Memory B cell (primary cell): ENCODE measurements at regions not wholly inside any gene's neighbourhood (a gene's known extent, or its start where the extent isn't known, plus 50 kb on each side); places are given as distances from the start of the nearest gene placed in this dataset.
"Not testable (repeated sequence)": the region's sequence is repeated elsewhere in the genome, so short reads cannot be mapped to it uniquely, and the experiment has no call there.

Source experiments
- ATAC-seq: fragments of 150-1000 bp; cut with Tn5 transposase; 2 replicates; pipeline ENCODE4 v1.10.0; 2021; ENCODE audit warnings: low read depth, mild to moderate bottlenecking, moderate library complexity
- DNase-seq, 2 donors: peaks; one replicate each; pipeline ENCODE4 v3.0.0; 2022; ENCODE audit warnings: low spot score in 2 of 2
- H3K27ac Mint-ChIP-seq: one replicate; pipeline ENCODE4 v1.8.0; 2022; ENCODE audit warnings: mild to moderate bottlenecking, moderate library complexity, mixed read lengths
- H3K27me3 Mint-ChIP-seq: one replicate; pipeline ENCODE4 v1.8.0; 2022; ENCODE audit warnings: mixed read lengths
- H3K36me3 Mint-ChIP-seq: one replicate; pipeline ENCODE4 v1.8.0; 2022; ENCODE audit warnings: mild to moderate bottlenecking, mixed read lengths
- H3K4me1 Mint-ChIP-seq: one replicate; pipeline ENCODE4 v1.8.0; 2022; ENCODE audit warnings: mixed read lengths
- H3K4me3 Mint-ChIP-seq: one replicate; pipeline ENCODE4 v1.8.0; 2022; ENCODE audit warnings: mild to moderate bottlenecking, moderate library complexity, mixed read lengths
- H3K9me3 Mint-ChIP-seq: one replicate; pipeline ENCODE4 v1.8.0; 2022; ENCODE audit warnings: mixed read lengths

- H3K4me3 Mint-ChIP-seq: not testable (repeated sequence)
Measured at GRCh38 chr11:94235772-94236171, 68.6 kb upstream of the IZUMO1R start.

GRCh38 chr11:94236416-94236815 lies 68.0 kb upstream of the IZUMO1R start:
- DNase-seq, H3K27ac Mint-ChIP-seq, H3K27me3 Mint-ChIP-seq: not testable (repeated sequence)

More at GRCh38 chr11:94235772-94236171, 68.6 kb upstream of the IZUMO1R start:
- not testable (repeated sequence) for H3K4me1 Mint-ChIP-seq, H3K27ac Mint-ChIP-seq, DNase-seq, H3K36me3 Mint-ChIP-seq, ATAC-seq, H3K27me3 Mint-ChIP-seq, H3K9me3 Mint-ChIP-seq

DNA sequence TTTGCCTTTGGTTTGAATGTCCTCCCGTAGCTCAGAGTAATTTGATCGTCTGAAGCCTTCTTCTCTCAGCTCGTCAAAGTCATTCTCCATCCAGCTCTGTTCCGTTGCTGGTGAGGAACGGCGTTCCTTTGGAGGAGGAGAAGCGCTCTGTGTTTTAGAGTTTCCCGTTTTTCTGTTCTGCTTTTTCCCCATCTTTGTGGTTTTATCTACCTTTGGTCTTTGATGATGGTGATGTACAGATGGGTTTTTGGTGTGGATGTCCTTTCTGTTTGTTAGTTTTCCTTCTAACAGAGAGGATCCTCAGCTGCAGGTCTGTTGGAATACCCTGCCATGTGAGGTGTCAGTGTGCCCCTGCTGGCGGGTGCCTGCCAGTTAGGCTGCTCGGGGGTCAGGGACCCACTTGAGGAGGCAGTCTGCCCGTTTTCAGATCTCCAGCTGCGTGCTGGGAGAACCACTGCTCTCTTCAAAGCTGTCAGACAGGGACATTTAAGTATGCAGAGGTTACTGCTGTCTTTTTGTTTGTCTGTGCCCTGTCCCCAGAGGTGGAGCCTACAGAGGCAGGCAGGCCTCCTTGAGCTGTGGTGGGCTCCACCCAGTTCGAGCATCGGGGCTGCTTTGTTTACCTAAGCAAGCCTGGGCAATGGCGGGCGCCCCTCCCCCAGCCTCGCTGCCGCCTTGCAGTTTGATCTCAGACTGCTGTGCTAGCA lies 66.8 kb upstream of the IZUMO1R start:
- ATAC-seq, H3K9me3 Mint-ChIP-seq, H3K27me3 Mint-ChIP-seq, H3K4me1 Mint-ChIP-seq, H3K36me3 Mint-ChIP-seq, H3K27ac Mint-ChIP-seq, H3K4me3 Mint-ChIP-seq: not testable (repeated sequence)
- peak in 1 of 2 donors; percentile 10 for DNase-seq

More at GRCh38 chr11:94236416-94236815, 68.0 kb upstream of the IZUMO1R start:
- not testable (repeated sequence) for H3K4me3 Mint-ChIP-seq, H3K4me1 Mint-ChIP-seq, H3K9me3 Mint-ChIP-seq, ATAC-seq, H3K36me3 Mint-ChIP-seq

- H3K27ac Mint-ChIP-seq, H3K36me3 Mint-ChIP-seq, H3K4me1 Mint-ChIP-seq, DNase-seq, H3K9me3 Mint-ChIP-seq, ATAC-seq, H3K4me3 Mint-ChIP-seq, H3K27me3 Mint-ChIP-seq: not testable (repeated sequence)
Measured at GRCh38 chr11:94238154-94238735, 66.1 kb upstream of the IZUMO1R start.

GRCh38 chr11:94238774-94239173 lies 65.6 kb upstream of the IZUMO1R start:
- H3K4me1 Mint-ChIP-seq, DNase-seq, H3K4me3 Mint-ChIP-seq, H3K36me3 Mint-ChIP-seq, H3K27me3 Mint-ChIP-seq, ATAC-seq, H3K27ac Mint-ChIP-seq, H3K9me3 Mint-ChIP-seq: not testable (repeated sequence)

- Mint-ChIP-seq H3K27me3 (peaks cover 9% of the 10 kb centered on the region), H3K27ac (no peak overlapping the region), H3K9me3 (peaks cover 2% of the 10 kb centered on the region), H3K36me3 (peaks cover 1% of the 10 kb centered on the region), H3K4me3 (no peak overlapping the region), H3K4me1 (no peaks in the 10 kb centered on the region)
- DNase-seq: no peak
- no peak for ATAC-seq
Measured at GRCh38 chr11:94241896-94242295, 62.5 kb upstream of the IZUMO1R start.

DNA sequence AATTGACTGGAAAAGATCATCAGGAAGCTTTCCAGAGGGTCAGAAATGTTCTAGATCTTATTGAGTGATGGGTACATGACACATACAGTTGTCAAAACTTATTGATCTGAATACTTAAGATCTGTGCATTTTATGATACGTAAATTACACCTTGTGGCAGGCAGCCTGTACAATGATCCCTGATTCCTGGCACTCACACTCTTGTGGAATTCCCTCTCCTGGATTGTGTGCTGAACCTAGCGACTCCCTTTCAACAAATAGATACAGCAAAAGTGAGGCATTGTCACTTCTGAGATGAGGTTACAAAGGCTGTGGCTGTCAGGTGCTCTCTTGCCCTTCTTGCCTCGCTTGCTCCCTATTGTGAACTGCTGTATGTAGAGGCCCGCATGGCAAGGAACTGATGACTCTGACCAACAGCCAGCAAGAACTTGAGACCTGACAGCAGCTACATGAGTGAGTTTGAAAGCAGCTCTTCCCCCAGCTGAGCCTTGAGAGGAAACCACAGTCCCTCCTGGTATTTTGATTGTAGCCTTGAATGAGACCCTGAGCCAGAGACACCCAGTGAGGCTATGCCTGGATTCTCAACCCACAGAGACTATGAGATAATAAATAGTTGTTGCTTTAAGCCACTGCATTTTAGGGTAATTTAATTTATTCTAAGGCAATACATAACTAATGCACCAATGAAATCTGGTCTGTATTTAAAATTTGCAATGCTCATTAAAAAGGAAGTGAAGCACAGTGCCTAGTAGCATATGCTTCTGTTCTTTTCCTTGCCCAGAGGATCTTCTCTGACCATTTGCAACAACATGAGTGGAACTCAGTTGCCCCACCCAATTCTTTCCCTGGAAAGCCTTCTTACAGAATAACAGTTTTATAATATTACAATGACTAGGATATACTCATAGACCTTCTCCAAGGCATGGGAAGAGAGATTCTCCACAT lies 60.5 kb upstream of the IZUMO1R start:
- Mint-ChIP-seq H3K4me1 (no peaks in the 10 kb centered on the region), H3K27ac (no peak overlapping the region), H3K9me3 (peaks cover 2% of the 10 kb centered on the region), H3K27me3 (peaks cover 9% of the 10 kb centered on the region), H3K36me3 (peaks cover 1% of the 10 kb centered on the region), H3K4me3 (no peak overlapping the region)
- DNase-seq: no peak
- ATAC-seq: no peak

DNA sequence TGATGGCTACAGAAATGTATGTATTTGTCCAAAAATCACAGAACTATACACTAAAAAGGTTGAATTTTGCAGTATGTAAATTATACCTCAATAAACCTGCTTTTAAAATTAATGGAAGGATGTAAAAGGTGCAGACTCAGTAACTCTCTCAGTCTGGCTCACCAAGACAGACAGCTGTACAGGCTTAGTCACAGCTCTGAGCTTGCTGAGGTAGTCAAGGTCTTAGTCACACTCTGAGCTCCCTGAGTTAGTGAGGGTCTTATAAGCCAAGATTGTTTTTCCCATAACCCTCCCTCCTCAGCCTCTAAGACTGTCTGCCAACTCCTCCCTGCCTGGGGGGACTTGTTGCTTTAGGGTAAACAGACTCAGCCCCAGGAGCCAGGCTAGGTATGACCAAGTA lies 59.3 kb upstream of the IZUMO1R start:
- Mint-ChIP-seq H3K36me3 (peaks cover 1% of the 10 kb centered on the region), H3K27me3 (peaks cover 10% of the 10 kb centered on the region), H3K4me3 (no peak overlapping the region)

GRCh38 chr11:94248301-94248700 lies 56.1 kb upstream of the IZUMO1R start:
- not testable (repeated sequence) for H3K27ac Mint-ChIP-seq, H3K4me1 Mint-ChIP-seq, H3K27me3 Mint-ChIP-seq, H3K36me3 Mint-ChIP-seq, H3K4me3 Mint-ChIP-seq, ATAC-seq, DNase-seq
- H3K9me3 Mint-ChIP-seq: peaks cover 14% of the 10 kb centered on the region

More for the DNA sequence above, 59.3 kb upstream of the IZUMO1R start:
- Mint-ChIP-seq H3K4me1 (no peaks in the 10 kb centered on the region), H3K27ac (no peak overlapping the region), H3K9me3 (peaks cover 7% of the 10 kb centered on the region)
- no peak for ATAC-seq
- DNase-seq: no peak

- Mint-ChIP-seq H3K36me3 (no peaks in the 10 kb centered on the region), H3K4me3 (no peak overlapping the region), H3K27me3 (peaks cover under 1% of the 10 kb centered on the region), H3K27ac (no peak overlapping the region), H3K4me1 (no peaks in the 10 kb centered on the region), H3K9me3 (peaks cover 16% of the 10 kb centered on the region)
- no peak for ATAC-seq
- no peak for DNase-seq
Measured at GRCh38 chr11:94254214-94254613, 50.2 kb upstream of the IZUMO1R start.
